Kidney epithelial cell (primary cell): ENCODE measurements at regions not wholly inside any gene's neighbourhood (a gene's known extent, or its start where the extent isn't known, plus 50 kb on each side); places are given as distances from the start of the nearest gene placed in this dataset.
"Not testable (repeated sequence)": the region's sequence is repeated elsewhere in the genome, so short reads cannot be mapped to it uniquely, and the experiment has no call there.

Experiments
- DNase-seq: peaks from one replicate; pipeline ENCODE4 v3.0.0-alpha.2; 2010; ENCODE audit warnings: low read depth
- H3K27me3 ChIP-seq: 2 replicates; pipeline ENCODE4 v1.6.0; 2011; ENCODE audit warnings: low read length; ENCODE audit not compliant: control insufficient read depth, insufficient read depth
- H3K36me3 ChIP-seq: 2 replicates; pipeline ENCODE4 v1.5.1; 2011; ENCODE audit warnings: low read length; ENCODE audit not compliant: control insufficient read depth, insufficient read depth
- H3K4me3 ChIP-seq: 2 replicates; pipeline ENCODE4 v1.5.1; 2011; ENCODE audit warnings: low read depth, mild to moderate bottlenecking, control low read depth, low read length
- TF ChIP-seq, protein P1 (sequence below): IDR thresholded peaks from 2 replicates; pipeline ENCODE4 v1.5.1; 2011; ENCODE audit warnings: mild to moderate bottlenecking, moderate library complexity, low read length, control low read depth, inconsistent platforms; ENCODE audit not compliant: insufficient read depth, poor library complexity, severe bottlenecking

- Histone ChIP-seq H3K36me3 (no peaks in the 10 kb centered on the region), H3K27me3 (no peaks in the 10 kb centered on the region), H3K4me3 (no peak overlapping the region)
- TF ChIP-seq, protein P1, sequence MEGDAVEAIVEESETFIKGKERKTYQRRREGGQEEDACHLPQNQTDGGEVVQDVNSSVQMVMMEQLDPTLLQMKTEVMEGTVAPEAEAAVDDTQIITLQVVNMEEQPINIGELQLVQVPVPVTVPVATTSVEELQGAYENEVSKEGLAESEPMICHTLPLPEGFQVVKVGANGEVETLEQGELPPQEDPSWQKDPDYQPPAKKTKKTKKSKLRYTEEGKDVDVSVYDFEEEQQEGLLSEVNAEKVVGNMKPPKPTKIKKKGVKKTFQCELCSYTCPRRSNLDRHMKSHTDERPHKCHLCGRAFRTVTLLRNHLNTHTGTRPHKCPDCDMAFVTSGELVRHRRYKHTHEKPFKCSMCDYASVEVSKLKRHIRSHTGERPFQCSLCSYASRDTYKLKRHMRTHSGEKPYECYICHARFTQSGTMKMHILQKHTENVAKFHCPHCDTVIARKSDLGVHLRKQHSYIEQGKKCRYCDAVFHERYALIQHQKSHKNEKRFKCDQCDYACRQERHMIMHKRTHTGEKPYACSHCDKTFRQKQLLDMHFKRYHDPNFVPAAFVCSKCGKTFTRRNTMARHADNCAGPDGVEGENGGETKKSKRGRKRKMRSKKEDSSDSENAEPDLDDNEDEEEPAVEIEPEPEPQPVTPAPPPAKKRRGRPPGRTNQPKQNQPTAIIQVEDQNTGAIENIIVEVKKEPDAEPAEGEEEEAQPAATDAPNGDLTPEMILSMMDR, result no peak
- no peak for DNase-seq
Observed at GRCh38 chr15:66993874-66994696, 71.3 kb upstream of the SMAD3 start.

- Histone ChIP-seq H3K27me3 (no peaks in the 10 kb centered on the region), H3K4me3 (no peak overlapping the region), H3K36me3 (no peaks in the 10 kb centered on the region)
- TF ChIP-seq, protein P1, result no peak
- no peak for DNase-seq
Observed at GRCh38 chr15:66994927-66995656, 70.3 kb upstream of the SMAD3 start.

GRCh38 chr15:66996094-66996493 is 69.3 kb upstream of the SMAD3 start:
- H3K27me3 ChIP-seq, result no peaks in the 10 kb centered on the region
- H3K4me3 ChIP-seq, result no peak overlapping the region
- no peaks in the 10 kb centered on the region for H3K36me3 ChIP-seq
- DNase-seq, result no peak
- TF ChIP-seq, protein P1, result no peak

- TF ChIP-seq, protein P1, result no peak
- DNase-seq, result no peak
- no peaks in the 10 kb centered on the region for H3K36me3 ChIP-seq
- H3K4me3 ChIP-seq, result no peak overlapping the region
- no peaks in the 10 kb centered on the region for H3K27me3 ChIP-seq
Observed at GRCh38 chr15:66997212-66997611, 68.2 kb upstream of the SMAD3 start.

DNA sequence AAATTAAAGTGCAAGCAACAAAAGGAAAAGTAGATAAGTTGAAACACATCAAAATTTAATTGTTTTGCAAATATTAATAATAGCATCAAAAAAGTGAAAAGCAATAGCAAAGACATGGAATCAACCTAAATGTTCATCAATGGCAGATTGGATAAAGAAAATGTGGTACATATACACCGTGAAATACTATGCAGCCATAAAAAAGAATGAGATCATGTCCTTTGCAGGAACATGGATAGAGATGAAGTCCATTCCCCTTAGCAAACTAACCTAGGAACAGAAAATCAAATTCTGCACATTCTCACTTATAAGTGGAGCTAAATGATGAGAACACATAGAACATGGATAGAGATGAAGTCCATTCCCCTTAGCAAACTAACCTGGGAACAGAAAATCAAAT is 67.2 kb upstream of the SMAD3 start:
- not testable (repeated sequence) for H3K27me3 ChIP-seq, H3K4me3 ChIP-seq, DNase-seq, H3K36me3 ChIP-seq

- TF ChIP-seq, protein P1, result no peak
- no peak for DNase-seq
- no peaks in the 10 kb centered on the region for H3K27me3 ChIP-seq
- H3K4me3 ChIP-seq, result no peak overlapping the region
- no peaks in the 10 kb centered on the region for H3K36me3 ChIP-seq
Observed at GRCh38 chr15:66999046-66999968, 66.1 kb upstream of the SMAD3 start.
